GM21619 (cell line): ENCODE measurements at regions not wholly inside any gene's neighbourhood (a gene's known extent, or its start where the extent isn't known, plus 50 kb on each side); places are given as distances from the start of the nearest gene placed in this dataset.
"Not testable (repeated sequence)": the region's sequence is repeated elsewhere in the genome, so short reads cannot be mapped to it uniquely, and the experiment has no call there.

Experiments used
- ATAC-seq: cut with Tn5 transposase; IDR thresholded peaks from one replicate; pipeline ENCODE4 v1.9.1; 2021; ENCODE audit not compliant: unreplicated experiment

DNA sequence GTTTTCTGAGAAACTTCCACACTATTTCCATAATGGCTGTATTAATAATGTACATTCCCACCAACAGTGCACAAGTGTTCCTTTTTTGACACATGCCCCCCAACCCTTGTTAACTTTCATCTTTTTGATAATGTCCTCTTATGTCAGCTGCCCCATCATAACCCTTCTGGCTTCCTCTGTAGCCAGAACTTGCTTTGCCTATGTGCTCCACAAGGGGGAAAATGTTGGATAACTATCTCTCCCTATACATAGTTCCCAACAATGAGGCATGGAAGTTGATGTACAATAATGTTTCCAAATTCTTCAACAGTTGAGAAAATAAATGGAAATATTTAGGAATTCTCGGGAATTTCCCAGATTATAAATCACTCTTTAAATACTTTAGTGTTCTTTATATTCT, 142.9 kb downstream of the ASB9 start:
- no peak for ATAC-seq

DNA sequence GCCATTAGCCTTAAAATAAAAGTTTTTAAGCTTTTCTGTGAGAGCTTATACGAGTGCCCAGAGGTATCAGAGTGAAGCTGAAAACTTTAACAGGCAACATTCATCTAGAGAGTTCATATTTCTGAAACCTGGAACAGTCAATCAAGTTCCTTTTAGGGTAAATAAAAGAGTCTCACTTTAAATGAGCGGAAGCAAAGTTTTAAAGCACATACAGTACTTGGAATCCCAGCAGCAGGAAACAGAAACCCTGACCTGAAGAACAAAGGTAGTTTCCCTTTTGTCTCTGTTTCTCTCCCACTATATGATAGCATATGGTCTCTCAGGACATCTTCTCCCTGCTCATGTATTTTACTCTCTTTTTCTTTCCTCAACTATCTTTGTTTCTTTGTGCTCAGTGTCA, 153.0 kb downstream of the ASB9 start:
- ATAC-seq = no peak

DNA sequence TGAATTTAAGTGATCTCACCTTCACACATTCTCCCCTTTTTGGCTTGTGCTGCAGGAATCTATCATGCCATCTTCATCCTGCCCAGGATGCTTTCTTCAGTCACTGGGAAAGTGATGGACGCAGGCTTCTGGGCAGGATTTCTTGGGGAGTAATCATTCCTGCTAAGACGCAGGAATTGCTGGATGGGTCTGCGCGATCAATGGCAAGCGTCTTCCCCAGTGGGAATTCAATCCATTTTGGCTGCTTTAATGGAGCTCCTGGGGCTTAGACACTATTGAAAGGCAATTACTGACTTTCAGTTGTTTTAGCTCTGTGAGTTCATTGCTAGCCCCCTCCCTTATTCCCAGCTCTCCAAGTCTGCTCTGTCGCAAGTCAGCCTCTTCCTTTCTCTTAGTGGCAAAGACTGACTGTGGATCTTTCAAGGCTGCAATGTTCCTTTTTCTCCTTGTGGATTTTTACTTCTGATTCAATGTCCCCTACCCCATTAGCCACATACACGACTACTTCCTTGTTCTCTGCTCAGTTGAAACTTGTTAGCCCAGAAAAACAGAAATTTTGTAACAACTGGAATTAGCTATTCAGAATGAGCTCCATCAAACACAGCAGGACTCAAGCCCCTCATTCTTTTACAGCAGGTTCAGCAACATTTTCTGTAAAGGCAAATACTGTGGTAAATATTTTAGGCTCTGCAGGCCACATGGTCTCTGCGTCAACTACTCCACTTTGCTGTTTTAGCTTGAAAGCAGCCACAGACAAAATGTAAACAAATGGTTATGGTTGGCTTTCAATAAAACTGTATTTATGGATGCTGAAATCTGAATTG, 154.9 kb downstream of the ASB9 start:
- no peak for ATAC-seq

DNA sequence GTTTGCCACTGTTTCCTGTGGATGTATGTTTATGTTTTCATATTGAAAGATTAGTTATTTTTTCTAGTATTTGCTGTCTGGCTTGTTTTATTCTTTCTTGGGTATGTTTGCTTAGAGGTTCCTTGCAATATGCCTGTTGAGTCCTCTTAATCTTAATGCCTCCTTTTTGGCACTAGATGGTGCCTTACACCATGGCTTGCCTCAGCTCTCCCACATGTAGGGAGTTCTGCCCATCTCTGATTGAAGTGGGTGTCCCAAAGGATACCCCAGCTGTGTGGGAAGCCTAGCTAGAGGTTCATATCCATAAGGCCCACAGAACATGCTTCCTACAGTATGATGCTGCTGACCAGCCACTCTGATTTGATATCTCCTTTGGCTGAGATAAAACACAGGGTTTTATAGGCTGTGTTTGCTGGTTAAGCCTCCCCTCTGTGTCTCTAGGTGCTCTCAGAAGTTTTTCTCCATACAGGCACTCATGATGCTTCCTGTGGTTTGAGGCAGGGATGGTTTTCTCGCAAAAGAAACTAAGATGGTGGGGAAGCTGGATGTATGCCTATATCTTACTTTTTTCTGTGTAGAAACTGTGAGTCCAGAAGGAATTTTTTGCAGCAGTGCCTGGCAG, 162.4 kb downstream of the ASB9 start:
- no peak for ATAC-seq

DNA sequence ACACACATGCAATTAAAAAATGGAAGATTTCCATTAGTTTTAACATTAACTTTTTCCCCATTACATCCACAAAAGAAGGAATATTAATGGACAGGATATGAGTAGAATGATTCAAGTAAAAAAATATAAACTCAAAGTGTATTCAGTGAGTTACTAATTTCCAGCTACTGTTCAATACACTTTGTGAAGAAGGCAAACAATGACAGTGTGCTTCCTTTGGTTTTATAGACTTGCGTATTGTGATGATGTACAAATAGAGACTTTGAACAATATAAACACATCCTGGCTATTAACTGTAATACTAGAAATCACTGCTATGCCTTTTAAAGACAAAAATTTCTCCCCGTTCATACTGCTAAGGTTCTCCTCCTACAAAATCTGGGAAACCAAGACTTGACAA, 171.4 kb downstream of the ASB9 start:
- no peak for ATAC-seq

DNA sequence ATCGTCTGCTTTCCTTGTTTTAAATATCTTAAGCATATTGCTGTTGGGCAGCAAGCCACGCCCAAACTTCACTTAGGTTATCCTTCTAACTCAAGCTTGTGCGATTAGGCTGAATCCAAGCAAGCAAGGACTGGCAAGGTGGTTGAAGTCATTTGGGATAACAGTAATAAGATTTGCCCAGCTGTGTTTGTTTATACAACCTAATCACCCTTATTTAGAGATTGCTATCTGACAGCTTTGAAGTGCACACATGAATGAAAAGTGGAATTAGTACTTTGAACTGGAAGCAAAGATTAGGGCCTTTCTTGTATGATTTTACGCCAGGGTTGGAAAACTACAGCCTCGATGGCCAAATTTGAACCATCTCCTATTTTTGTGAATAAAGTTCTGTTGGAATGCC, 182.1 kb downstream of the ASB9 start:
- ATAC-seq = no peak

DNA sequence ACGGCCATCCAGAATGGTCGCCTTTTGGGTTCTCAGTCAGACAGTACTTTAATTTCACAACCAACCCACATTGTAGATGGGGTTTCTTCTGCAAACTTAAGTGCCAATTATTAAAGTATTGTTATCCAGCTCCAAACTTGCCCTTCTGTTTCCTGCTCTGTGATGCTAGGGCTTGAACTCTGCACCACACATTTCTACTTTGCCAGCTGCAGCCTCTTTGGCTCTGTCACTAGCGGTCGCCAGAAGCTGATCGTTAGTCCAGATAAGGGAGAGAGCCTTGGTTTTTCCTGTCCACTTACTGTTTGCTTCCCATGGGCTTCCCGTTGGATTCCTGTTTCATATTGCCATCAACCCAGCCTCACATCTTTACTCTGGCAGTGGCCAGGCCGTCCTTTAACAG, 196.6 kb downstream of the ASB9 start:
- no peak for ATAC-seq

DNA sequence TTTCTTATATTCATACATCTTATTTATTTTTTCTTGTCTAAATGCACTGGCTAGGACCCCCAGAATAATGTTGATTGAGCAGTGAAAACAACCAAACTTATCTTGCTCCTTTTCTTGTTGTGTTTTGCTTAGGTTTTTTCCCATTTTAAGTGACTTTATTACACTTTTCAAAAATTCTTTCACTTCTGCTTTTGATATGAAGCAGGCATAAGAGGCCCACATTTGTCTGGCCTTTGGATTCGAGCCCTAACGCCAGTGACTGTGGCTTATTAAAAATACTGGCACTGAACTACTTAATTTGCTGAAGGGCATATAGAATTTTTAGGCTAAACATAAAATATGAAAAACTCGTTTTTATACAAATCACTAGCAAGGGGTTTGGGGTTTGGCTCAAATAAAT, 197.0 kb downstream of the ASB9 start:
- ATAC-seq = no peak

DNA sequence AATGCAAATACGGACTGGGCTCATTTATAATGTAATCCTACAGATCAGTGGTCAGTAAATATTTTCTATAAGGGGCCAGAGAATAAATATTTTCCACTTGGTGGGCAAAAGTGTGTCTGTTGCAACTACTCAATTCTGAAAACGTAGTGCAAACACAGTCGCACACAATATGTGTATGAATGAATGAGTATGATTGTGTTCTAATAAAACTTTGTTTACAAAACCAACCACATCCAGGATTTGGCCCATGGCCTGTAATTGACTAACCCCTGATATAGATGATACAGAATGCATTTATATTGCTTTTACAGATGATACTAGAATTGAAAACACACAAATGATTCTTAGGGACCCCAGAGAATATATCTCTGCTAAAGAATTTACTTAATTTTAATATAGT, 197.6 kb downstream of the ASB9 start:
- ATAC-seq = no peak

DNA sequence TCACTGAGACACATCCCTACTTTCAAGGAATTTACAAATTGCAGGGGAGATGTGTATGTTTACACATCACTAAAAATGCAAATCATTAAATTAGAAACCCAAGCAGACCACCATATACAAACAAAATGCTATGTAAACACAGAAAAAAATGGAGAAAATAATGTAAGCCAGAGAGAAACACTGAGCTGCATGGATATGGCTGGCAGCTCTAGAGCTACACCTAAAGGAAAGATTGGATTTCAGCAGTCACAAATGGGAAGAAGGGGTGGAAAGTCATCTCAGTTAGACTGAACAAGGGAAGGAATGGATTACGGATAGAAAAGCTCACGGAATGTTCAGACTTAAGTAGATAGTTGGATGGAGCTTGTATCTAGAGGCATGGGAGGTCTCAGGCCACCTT, 186.3 kb downstream of the MOSPD2 start:
- no peak for ATAC-seq

DNA sequence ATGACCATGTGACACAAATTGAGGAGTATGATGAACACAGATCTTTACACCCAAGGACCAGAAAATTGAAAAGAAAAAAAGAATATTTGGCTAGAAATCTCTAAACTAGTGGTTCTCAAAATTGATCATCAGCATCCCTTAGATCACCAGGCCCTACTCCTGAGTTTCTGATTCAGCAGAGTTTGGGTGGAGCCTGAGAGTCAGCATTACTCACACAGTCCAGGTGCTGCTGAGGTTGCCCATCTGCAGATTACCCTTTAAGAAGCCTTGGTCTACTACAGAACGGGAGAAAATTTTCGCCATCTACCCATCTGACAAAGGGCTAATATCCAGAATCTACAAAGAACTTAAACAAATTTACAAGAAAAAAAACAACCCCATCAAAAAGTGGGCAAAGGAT, 182.8 kb downstream of the MOSPD2 start:
- no peak for ATAC-seq

DNA sequence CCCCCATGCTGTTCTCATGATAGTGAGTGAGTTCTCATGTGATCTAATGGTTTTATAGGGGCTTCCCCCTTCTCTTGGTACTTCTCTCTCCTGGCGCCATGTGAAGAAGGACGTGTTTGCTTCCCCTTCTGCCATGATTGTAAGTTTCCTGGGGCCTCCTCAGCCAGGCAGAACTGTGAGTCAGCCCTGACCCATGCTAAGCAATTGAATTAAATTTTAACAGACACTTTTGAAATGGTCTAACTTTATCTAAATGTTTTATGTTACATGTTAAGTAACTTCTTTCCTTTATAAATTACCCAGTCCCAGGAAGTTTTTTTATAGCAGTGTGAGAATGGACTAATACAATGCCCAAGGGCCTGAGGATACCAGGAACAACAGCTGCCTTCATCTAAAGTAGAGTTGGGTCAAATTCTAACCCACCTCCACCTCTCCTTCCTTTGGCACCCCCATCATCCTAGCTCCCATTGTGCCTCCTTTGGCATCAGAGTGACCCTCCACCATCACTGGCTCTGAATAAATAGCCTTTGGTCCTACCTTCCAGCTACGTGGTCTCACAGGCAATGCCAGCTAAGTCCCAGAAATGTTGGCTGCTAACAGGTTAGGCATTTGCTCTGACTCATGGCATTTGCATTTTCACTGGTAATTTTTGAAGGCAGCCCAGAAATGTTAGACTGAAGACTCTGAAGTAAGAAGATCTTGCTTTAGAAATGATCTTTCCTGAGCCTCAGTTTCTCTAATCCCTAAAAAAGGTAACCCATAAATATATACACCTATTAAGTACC, 182.1 kb downstream of the MOSPD2 start:
- ATAC-seq = no peak

DNA sequence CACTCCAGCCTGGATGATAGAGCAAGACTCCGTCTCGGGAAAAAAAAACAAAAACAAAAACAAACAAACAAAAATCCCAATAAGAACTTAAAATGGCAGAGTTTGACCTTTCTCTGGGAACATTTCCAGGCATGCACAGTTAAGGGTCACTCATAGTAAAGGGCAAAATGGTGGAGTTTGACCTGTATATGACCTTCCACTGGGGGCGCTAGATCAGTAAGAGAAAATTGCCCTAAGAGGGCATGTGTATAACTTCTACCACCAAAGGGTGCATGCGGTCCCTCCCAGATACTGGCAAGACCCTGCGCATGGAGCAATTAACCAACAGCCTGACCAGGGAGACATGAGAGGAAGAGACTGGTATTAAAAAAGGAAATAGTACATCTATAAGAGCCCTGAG, 177.2 kb downstream of the MOSPD2 start:
- no peak for ATAC-seq

DNA sequence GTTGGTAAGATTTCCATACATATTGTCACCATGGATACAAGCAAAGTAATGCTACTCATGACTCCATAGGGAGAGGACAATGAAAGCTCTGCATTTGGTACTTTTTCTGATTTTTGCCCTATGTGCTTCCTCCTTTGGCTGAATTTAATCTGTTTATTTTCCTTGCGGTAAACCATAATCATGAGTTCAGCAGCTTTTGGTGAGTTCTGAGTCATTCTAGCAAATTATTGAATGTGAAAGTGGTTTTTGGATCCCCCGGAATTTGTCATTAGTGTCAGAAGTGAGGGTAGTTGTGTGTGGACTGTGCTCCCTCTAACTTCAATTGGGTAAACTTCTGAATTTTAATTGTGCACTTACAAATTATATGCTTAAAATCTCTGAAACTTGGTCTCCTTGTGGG, 170.3 kb downstream of the MOSPD2 start:
- peak; percentile 58 for ATAC-seq

DNA sequence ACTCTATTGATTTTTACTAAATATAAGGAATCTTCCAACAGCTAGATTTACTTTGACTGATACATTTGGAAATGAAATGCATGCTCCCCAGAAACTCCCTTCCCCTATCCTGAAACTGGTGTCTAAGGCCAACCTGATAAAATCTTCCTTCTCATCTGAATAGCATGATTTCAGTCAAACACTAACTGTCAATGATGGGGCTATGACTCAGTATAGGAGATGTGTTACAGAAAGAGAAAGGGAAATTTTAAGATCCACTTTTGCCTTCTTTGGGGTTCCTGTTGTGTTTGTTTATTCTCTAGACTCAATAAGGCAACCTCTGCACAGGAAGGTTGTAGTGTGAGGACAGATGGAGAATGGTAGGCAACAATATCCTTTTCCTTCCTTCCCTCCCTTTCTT, 160.7 kb downstream of the MOSPD2 start:
- no peak for ATAC-seq

DNA sequence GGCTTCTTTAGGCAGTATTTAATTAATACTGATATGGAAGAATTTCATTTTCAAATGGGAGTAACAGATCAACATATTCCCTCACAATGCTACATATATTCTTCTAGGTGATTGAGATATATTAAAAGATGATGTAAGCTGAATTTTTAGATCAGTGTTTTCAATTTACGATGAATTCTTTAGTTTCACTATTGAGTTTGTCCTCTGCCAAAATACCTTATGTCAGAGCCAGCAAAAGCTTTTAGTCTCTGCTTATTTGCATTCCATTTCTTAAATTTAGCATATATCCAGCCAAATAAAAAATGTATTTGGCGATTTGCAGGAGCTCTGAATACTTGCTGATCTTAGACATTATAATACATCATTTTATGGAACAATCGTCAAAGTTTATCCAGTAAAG, 144.3 kb downstream of the MOSPD2 start:
- ATAC-seq = no peak

DNA sequence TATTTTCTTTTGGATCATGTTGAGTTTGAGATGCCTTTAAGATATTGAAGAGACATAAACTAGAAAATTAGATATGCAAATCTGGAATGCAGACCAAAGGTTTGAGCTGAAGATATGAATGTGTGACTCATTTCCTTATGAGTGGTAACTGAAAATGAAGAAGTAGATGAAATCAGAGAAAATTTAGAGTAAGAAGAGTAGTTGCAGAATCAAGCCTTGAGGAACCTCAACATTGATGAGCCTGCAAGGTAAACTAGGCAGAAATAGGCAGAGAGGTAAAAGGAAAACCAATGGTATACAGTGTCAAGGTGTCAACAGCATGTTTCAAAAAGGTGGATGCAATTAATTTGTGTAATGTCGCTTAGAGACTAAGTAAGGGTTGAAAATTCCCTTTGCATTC, 142.8 kb downstream of the MOSPD2 start:
- ATAC-seq = no peak

DNA sequence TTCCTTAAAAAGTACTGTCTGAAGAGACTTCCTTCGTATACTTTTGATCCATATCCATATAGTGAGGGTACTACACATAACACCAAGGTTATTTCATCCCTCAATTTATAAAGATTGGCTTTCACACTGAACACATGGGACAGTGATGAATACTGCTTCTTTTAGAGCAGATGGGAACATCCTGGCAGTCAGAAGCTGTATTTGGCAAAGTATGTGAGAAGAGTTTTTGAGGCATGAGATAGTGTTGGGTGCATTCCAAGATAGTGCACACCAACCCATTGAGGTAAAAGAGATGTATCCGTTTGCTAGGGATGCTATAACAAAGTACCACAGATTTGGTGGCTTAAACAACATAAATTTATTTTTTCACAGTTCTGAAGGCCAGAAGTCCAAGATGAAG, 141.1 kb downstream of the MOSPD2 start:
- no peak for ATAC-seq

DNA sequence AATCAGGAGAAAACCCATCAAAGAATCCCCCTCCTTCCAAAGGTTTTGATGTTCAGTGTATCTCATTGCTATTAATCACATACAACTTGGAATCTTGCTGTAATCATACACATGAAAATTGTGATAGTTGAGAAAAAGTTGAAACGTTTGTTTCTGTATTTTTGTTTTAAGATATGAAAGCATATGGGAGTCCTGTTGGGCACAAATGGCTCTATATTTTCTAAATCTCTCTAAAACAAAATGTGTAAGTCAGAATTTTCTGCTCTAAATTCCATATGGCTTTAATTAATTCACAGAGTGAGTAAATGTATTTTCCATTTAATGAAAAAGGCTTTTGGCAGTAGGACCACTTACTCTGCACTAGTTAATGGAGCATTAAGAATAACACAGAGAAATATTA, 140.2 kb downstream of the MOSPD2 start:
- no peak for ATAC-seq

DNA sequence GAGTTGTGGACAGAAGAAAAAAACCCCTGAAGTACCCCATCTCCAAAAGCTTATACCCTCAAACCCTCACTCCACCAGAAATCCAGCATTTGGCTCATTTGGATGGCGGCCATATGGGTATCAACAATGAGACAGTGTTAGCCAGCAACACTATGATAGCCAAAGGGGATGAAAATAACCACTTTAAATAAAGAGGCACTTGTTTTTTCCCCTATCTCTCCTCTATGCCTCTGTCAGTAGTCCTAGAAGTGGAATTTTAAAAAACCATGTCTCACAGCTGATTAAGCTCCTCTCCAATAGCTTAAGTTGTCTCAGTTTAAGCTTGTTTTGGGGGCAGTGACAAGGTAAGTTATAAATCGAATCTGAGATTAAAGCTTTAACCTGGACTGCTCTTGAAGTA, 124.0 kb downstream of the MOSPD2 start:
- ATAC-seq = no peak

DNA sequence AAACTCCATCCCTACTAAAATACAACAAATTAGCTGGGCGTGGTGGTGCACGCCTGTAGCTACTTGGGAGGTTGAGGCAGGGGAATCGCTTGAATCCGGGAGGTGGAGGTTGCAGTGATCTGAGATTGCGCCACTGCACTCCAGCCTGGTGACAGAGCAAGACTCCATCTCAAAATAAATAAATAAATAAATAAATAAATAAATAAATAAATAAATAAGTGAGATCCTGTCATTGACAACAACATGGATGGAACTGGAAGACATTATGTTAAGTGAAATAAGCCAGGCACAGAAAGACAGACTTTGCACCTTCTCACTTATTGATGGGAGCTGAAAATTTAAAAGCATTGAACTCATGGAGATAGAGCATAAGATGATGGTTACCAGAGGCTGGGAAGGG, 111.2 kb downstream of the MOSPD2 start:
- ATAC-seq = not testable (repeated sequence)
